D721Med (cell line): ENCODE measurements at regions not wholly inside any gene's neighbourhood (a gene's known extent, or its start where the extent isn't known, plus 50 kb on each side); places are given as distances from the start of the nearest gene placed in this dataset.
"Not testable (repeated sequence)": the region's sequence is repeated elsewhere in the genome, so short reads cannot be mapped to it uniquely, and the experiment has no call there.

Source experiments
- DNase-seq: peaks from one replicate; pipeline ENCODE4 v3.0.0; 2011; ENCODE audit warnings: low spot score; ENCODE audit not compliant: insufficient read length
- FAIRE-seq: peaks from 2 replicates; lab custom pipeline; 2011; peaks lifted over from hg19 to GRCh38; lab: Jason Lieb, UNC
- CTCF ChIP-seq: IDR thresholded peaks from 2 replicates; pipeline ENCODE4 v1.5.1; 2012; ENCODE audit warnings: mild to moderate bottlenecking, control low read depth; ENCODE audit not compliant: insufficient read depth; ENCODE audit errors: missing control alignments

GRCh38 chrY:18951657-18952435 is 178.3 kb upstream of the HSFY2 start:
- FAIRE-seq (no peak), DNase-seq (no peak)
- no peak for TF ChIP-seq CTCF

GRCh38 chrY:18951019-18951418 is 177.5 kb upstream of the HSFY2 start:
- no peak for TF ChIP-seq CTCF
- FAIRE-seq: no peak
- DNase-seq: no peak

- TF ChIP-seq CTCF: no peak
- no peak for FAIRE-seq
- DNase-seq: no peak
Observed at GRCh38 chrY:18936831-18937230, 163.3 kb upstream of the HSFY2 start.

GRCh38 chrY:18919256-18919655 is 145.7 kb upstream of the HSFY2 start:
- DNase-seq: no peak
- FAIRE-seq: no peak
- no peak for TF ChIP-seq CTCF

- TF ChIP-seq CTCF: no peak
- FAIRE-seq (no peak), DNase-seq (no peak)
Observed at GRCh38 chrY:18912846-18913245, 139.3 kb upstream of the HSFY2 start.

- FAIRE-seq (no peak), DNase-seq (no peak)
- no peak for TF ChIP-seq CTCF
Observed at GRCh38 chrY:18909846-18910245, 136.3 kb upstream of the HSFY2 start.

GRCh38 chrY:18906198-18906597 is 132.7 kb upstream of the HSFY2 start:
- DNase-seq, FAIRE-seq: not testable (repeated sequence)

GRCh38 chrY:18904296-18904695 is 130.8 kb upstream of the HSFY2 start:
- DNase-seq (no peak), FAIRE-seq (no peak)
- no peak for TF ChIP-seq CTCF
